ENCODE measurements at regions not wholly inside any gene's neighbourhood (a gene's known extent, or its start where the extent isn't known, plus 50 kb on each side); places are given as distances from the start of the nearest gene placed in this dataset.
"Not testable (repeated sequence)": the region's sequence is repeated elsewhere in the genome, so short reads cannot be mapped to it uniquely, and the experiment has no call there.

DNA sequence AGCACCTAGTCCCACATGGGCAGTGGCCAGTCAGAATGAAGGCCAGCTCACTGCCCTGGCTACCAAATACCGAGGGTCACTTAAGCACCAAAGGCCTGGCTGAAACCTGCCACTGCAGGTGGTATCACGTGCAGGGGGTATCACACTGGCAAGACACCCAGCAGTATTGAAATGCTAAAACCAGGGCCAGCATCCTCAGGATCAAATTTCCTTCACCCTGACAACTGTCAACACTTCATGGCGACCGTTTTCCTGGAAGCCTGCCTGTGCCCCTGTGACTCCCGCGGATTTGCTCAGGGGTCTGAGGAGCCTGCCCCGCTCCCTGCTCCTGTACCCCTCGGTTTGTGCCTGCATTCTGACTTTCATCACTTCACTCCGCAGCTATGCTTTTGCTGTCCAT is 151.1 kb downstream of the TTLL2 start:
- H3K9me3 ChIP-seq = no peaks in the 10 kb centered on the region
- H4K20me1 ChIP-seq = no peaks in the 10 kb centered on the region
- H3K27me3 ChIP-seq = no peaks in the 10 kb centered on the region
- TF ChIP-seq Cebpa-rat (IDR thresholded peaks at IDR 0.05) = no peak
- H3K4me2 ChIP-seq = no peak overlapping the region
- no peak overlapping the region for H3K9ac ChIP-seq
- no peaks in the 10 kb centered on the region for H3K36me3 ChIP-seq
- H3K4me3 ChIP-seq = no peak overlapping the region
- peaks cover 27% of the 10 kb centered on the region for H3K4me1 ChIP-seq
- no peak overlapping the region for H3K27ac ChIP-seq

DNA sequence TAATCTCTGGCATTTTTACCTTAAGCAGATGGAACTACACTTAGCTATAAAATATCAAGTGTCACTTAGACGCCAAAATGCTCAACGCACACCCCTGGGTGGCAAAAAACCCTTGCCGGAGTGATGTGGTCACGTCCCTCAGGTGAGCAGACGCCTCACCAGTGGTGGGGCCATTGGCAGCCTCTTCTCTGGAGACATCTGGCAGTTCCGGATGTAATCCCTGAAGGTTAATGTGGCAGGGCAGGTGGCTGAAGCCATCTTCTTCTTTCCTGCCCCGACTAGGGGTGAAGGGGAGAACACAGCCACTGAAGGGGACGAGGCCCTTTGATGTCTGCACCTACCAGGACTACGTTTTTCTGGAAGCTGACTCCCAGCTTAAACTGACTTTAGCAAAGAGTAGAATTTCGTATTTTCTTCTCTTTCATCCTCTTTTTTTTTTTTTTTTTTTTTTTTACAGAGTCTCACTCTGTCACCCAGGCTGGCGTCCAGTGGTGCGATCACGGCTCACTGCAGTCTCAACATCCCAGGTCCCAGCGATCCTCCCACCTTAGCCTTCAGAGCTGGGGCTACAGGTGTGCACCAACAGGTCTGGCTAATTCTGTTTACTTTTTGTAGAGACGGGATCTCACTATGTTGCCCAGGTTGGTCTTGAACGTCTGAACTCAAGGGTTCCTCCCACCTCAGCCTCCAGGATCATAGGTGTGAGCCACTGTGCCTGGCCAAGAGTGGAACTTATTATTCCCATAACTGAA is 152.1 kb downstream of the TTLL2 start:
- Histone ChIP-seq H3K9ac (no peak overlapping the region), H3K4me1 (peaks cover 31% of the 10 kb centered on the region), H3K9me3 (no peaks in the 10 kb centered on the region), H3K27ac (no peak overlapping the region), H4K20me1 (no peaks in the 10 kb centered on the region), H3K4me3 (no peak overlapping the region), H3K4me2 (no peak overlapping the region), H3K27me3 (no peaks in the 10 kb centered on the region), H3K36me3 (no peaks in the 10 kb centered on the region)
- TF ChIP-seq Cebpa-rat (IDR thresholded peaks at IDR 0.05) = no peak

GRCh38 chr6:167477688-167478087 is 152.8 kb downstream of the TTLL2 start:
- no peaks in the 10 kb centered on the region for H4K20me1 ChIP-seq
- TF ChIP-seq Cebpa-rat (IDR thresholded peaks at IDR 0.05) = no peak

GRCh38 chr6:167479301-167479700 is 154.4 kb downstream of the TTLL2 start:
- no peak for TF ChIP-seq Cebpa-rat (IDR thresholded peaks at IDR 0.05)
- H4K20me1 ChIP-seq = no peaks in the 10 kb centered on the region
- no peaks in the 10 kb centered on the region for H3K27me3 ChIP-seq
- H3K4me2 ChIP-seq = peak overlapping the region; percentile 83
- H3K36me3 ChIP-seq = no peaks in the 10 kb centered on the region
- peak overlapping the region; percentile 42 for H3K27ac ChIP-seq
- H3K4me3 ChIP-seq = no peak overlapping the region
- no peak overlapping the region for H3K9ac ChIP-seq
- H3K4me1 ChIP-seq = peaks cover 31% of the 10 kb centered on the region
- no peaks in the 10 kb centered on the region for H3K9me3 ChIP-seq

More at GRCh38 chr6:167477688-167478087, 152.8 kb downstream of the TTLL2 start:
- Histone ChIP-seq H3K27ac (no peak overlapping the region), H3K4me3 (no peak overlapping the region), H3K9ac (no peak overlapping the region), H3K9me3 (no peaks in the 10 kb centered on the region), H3K4me1 (peaks cover 31% of the 10 kb centered on the region), H3K36me3 (no peaks in the 10 kb centered on the region), H3K27me3 (no peaks in the 10 kb centered on the region), H3K4me2 (no peak overlapping the region)

- Histone ChIP-seq H3K36me3 (no peaks in the 10 kb centered on the region), H3K4me1 (peaks cover 31% of the 10 kb centered on the region), H3K9ac (peak overlapping the region; percentile 57; the same call in 1 of the 2 replicates), H3K4me2 (peak overlapping the region; percentile 83), H4K20me1 (no peaks in the 10 kb centered on the region), H3K27me3 (no peaks in the 10 kb centered on the region), H3K4me3 (peak overlapping the region; percentile 16; the same call in 1 of the 2 replicates), H3K27ac (peak overlapping the region; percentile 42), H3K9me3 (no peaks in the 10 kb centered on the region)
- no peak for TF ChIP-seq Cebpa-rat (IDR thresholded peaks at IDR 0.05)
These were observed 155.2 kb downstream of the TTLL2 start for GRCh38 chr6:167479901-167480648.

DNA sequence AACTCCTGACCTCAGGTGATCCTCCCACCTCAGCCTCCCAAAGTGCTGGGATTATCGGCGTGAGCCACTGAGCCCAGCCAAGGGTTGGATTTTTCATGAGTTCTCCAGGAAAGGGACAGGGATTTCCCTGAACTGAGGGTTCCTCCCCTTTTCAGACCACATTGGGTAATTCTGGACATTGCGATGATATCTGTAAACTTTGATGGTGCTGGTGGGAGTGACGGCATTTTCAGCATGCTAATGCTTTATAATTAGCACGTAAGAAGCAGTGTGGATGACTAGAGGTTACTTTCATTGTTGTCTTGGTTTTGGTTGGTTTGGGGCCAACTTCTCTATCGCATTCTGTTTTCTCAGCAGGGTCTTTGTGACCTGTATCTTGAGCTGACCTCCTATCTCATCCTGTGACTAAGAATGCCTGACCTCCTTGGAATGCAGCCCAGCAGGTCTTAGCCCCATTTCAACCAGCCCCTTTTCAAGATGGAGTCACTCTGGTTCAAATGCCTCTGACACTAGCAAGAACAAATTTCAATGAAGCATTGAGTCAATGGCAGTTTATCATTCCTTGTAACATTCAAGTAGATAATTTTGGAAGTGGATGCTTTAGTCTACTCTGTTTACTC is 156.5 kb downstream of the TTLL2 start:
- H3K4me1 ChIP-seq = peaks cover 31% of the 10 kb centered on the region
- H3K4me3 ChIP-seq = no peak overlapping the region
- no peak for TF ChIP-seq Cebpa-rat (IDR thresholded peaks at IDR 0.05)
- no peaks in the 10 kb centered on the region for H4K20me1 ChIP-seq
- H3K27ac ChIP-seq = no peak overlapping the region
- H3K36me3 ChIP-seq = no peaks in the 10 kb centered on the region
- no peaks in the 10 kb centered on the region for H3K27me3 ChIP-seq
- no peak overlapping the region for H3K9ac ChIP-seq
- H3K9me3 ChIP-seq = no peaks in the 10 kb centered on the region
- H3K4me2 ChIP-seq = peak overlapping the region; percentile 83; the same call in 1 of the 2 replicates

DNA sequence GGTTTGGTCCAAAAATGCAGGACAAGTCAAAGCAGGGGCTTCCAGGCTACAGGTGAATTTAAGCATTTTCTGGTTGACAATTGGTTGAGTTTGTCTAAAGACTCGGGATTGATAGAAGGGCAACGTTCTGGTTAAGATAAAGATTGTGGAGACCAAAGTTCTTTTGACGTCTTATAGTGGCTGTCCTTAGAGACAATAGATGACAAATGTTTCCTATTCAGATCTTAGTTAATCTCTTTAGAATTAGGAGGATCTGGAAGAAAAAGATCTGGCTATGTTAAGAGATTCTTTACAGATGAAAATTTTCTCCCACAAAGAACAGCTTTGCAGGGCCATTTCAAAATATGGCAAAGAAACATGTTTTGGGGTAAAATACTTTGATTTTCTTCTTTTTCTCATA is 157.9 kb downstream of the TTLL2 start:
- H3K9ac ChIP-seq, H3K4me2 ChIP-seq, H3K27ac ChIP-seq, H3K4me3 ChIP-seq, H3K9me3 ChIP-seq, H4K20me1 ChIP-seq, H3K36me3 ChIP-seq, H3K27me3 ChIP-seq: not testable (repeated sequence)
- H3K4me1 ChIP-seq = peaks cover 34% of the 10 kb centered on the region

GRCh38 chr6:167485186-167485978 is 160.5 kb downstream of the TTLL2 start:
- Histone ChIP-seq H3K9me3 (no peaks in the 10 kb centered on the region), H3K4me1 (peaks cover 22% of the 10 kb centered on the region), H3K4me2 (no peak overlapping the region), H3K36me3 (no peaks in the 10 kb centered on the region), H3K4me3 (no peak overlapping the region), H3K27ac (no peak overlapping the region), H3K27me3 (no peaks in the 10 kb centered on the region), H4K20me1 (no peaks in the 10 kb centered on the region), H3K9ac (no peak overlapping the region)
- TF ChIP-seq Cebpa-rat (IDR thresholded peaks at IDR 0.05) = no peak

All from BLaER1 (cell line).